OCI-LY3 (cell line): ENCODE measurements at regions not wholly inside any gene's neighbourhood (a gene's known extent, or its start where the extent isn't known, plus 50 kb on each side); places are given as distances from the start of the nearest gene placed in this dataset.

Experiments used
- H2AFZ ChIP-seq: fragments of 200-600, 300-600 bp; shearing (Covaris generic); 2 replicates; pipeline ENCODE4 v1.6.0; 2014; ENCODE audit warnings: antibody characterized with exemption, low read depth, low read length
- H3K27ac ChIP-seq: fragments of 200-600, 300-600 bp; sonication (generic); 2 replicates; pipeline ENCODE4 v1.5.1; 2014; ENCODE audit warnings: mild to moderate bottlenecking, low read length, moderate library complexity, mixed read lengths
- H3K27me3 ChIP-seq: fragments of 200-600, 300-600 bp; sonication (generic); 2 replicates; pipeline ENCODE4 v1.6.1; 2014; ENCODE audit warnings: low read depth, low read length, mixed read lengths
- H3K36me3 ChIP-seq: fragments of 200-600, 300-600 bp; sonication (generic); replicated peaks from 2 replicates; pipeline ENCODE3; 2014; ENCODE audit warnings: low read depth, low read length, mixed read lengths
- H3K4me1 ChIP-seq: fragments of 300-600, 200-600 bp; sonication (generic); 2 replicates; pipeline ENCODE4 v1.6.1; 2014; ENCODE audit warnings: low read length, mixed read lengths
- H3K4me2 ChIP-seq: fragments of 200-600, 300-600 bp; sonication (generic); 2 replicates; pipeline ENCODE4 v1.6.1; 2014; ENCODE audit warnings: low read length, mixed read lengths
- H3K4me3 ChIP-seq: fragments of 300-600, 200-600 bp; sonication (generic); 2 replicates; pipeline ENCODE4 v1.5.1; 2014; ENCODE audit warnings: antibody characterized with exemption, mild to moderate bottlenecking, low read length, moderate library complexity
- H3K79me2 ChIP-seq: fragments of 300-600, 200-600 bp; shearing (Covaris generic); 2 replicates; pipeline ENCODE4 v1.6.1; 2014; ENCODE audit warnings: mild to moderate bottlenecking, low read length, mixed read lengths
- H3K9ac ChIP-seq: fragments of 300-600, 200-600 bp; shearing (Covaris generic); 2 replicates; pipeline ENCODE4 v1.6.0; 2014; ENCODE audit warnings: mild to moderate bottlenecking, low read length, moderate library complexity
- H3K9me3 ChIP-seq: fragments of 200-600, 300-600 bp; shearing (Covaris generic); 2 replicates; pipeline ENCODE4 v1.6.1; 2014; ENCODE audit warnings: low read length, mixed read lengths; ENCODE audit not compliant: insufficient read depth
- H4K20me1 ChIP-seq: fragments of 200-600, 300-600 bp; sonication (generic); 2 replicates; pipeline ENCODE4 v1.6.1; 2016; ENCODE audit warnings: low read length, mixed read lengths; ENCODE audit not compliant: insufficient read depth
- EZH2phosphoT487 ChIP-seq: fragments of 200-600 bp; shearing (Covaris generic); IDR thresholded peaks from 2 replicates; pipeline ENCODE4 v1.6.1; 2018; ENCODE audit warnings: antibody characterized with exemption, mixed run types, low read depth
- TF ChIP-seq, protein P1 (sequence below): fragments of 200-600, 300-600 bp; sonication (generic); IDR thresholded peaks from 2 replicates; pipeline ENCODE4 v1.5.1; 2014; ENCODE audit warnings: antibody characterized with exemption, low read length, low read depth

DNA sequence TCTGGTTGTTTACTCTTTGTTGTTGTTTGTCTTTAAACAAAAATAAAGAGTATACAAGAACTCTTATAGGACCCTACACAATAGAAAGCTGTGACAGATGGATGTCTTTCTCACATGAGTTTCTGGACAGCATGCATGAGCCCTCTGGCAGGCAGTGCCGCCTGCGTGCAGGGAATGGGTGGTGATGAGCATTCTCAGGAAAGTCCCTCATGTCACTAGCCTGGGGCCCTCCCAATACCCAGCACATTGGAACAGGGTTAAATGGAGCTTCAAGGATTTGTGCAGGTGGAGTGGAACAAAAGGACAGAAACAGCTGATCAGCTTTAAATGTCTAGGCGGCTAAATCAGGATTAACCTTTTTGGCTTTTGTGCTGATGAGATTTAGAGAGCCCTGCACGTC, 181.0 kb upstream of the CD180 start:
- TF ChIP-seq EZH2phosphoT487, result no peak
- TF ChIP-seq, protein P1, sequence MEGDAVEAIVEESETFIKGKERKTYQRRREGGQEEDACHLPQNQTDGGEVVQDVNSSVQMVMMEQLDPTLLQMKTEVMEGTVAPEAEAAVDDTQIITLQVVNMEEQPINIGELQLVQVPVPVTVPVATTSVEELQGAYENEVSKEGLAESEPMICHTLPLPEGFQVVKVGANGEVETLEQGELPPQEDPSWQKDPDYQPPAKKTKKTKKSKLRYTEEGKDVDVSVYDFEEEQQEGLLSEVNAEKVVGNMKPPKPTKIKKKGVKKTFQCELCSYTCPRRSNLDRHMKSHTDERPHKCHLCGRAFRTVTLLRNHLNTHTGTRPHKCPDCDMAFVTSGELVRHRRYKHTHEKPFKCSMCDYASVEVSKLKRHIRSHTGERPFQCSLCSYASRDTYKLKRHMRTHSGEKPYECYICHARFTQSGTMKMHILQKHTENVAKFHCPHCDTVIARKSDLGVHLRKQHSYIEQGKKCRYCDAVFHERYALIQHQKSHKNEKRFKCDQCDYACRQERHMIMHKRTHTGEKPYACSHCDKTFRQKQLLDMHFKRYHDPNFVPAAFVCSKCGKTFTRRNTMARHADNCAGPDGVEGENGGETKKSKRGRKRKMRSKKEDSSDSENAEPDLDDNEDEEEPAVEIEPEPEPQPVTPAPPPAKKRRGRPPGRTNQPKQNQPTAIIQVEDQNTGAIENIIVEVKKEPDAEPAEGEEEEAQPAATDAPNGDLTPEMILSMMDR, result no peak
- no peaks in the 10 kb centered on the region for H3K9me3 ChIP-seq

DNA sequence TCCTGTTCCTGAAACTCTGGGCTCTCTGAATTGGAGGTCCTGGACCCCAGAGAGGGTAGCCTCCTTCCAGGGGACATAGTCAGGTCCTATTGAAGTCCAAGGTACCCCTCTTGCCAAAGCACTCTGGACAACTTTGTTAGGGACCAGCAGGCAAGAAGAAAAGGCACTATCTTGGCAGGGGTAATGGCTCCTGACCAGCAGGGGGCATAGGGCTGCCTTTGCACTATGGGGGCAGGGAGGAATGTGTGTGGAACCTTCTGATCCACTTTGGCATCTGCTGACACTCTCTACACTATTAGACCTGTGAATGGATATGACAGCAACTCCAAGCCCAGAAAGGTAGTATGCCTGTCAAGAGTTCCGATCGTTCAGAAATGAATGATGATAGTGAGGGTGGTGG, 179.0 kb upstream of the CD180 start:
- Histone ChIP-seq H3K4me3 (no peak overlapping the region), H3K4me1 (no peaks in the 10 kb centered on the region), H3K4me2 (no peak overlapping the region), H4K20me1 (no peaks in the 10 kb centered on the region), H3K27ac (no peak overlapping the region), H3K27me3 (no peaks in the 10 kb centered on the region), H2AFZ (no peak overlapping the region), H3K36me3 (no peaks in the 10 kb centered on the region), H3K9me3 (no peaks in the 10 kb centered on the region), H3K79me2 (no peaks in the 10 kb centered on the region), H3K9ac (no peak overlapping the region)
- TF ChIP-seq, protein P1, result no peak
- no peak for TF ChIP-seq EZH2phosphoT487

More for the DNA sequence above, 181.0 kb upstream of the CD180 start:
- no peaks in the 10 kb centered on the region for H3K79me2 ChIP-seq
- no peak overlapping the region for H2AFZ ChIP-seq
- H3K4me2 ChIP-seq, result no peak overlapping the region
- no peaks in the 10 kb centered on the region for H3K27me3 ChIP-seq
- H4K20me1 ChIP-seq, result no peaks in the 10 kb centered on the region
- H3K4me1 ChIP-seq, result no peaks in the 10 kb centered on the region
- no peak overlapping the region for H3K9ac ChIP-seq
- no peak overlapping the region for H3K27ac ChIP-seq
- no peaks in the 10 kb centered on the region for H3K36me3 ChIP-seq
- H3K4me3 ChIP-seq, result no peak overlapping the region

- Histone ChIP-seq H2AFZ (no peak overlapping the region), H3K9me3 (no peaks in the 10 kb centered on the region), H3K36me3 (no peaks in the 10 kb centered on the region), H3K27me3 (no peaks in the 10 kb centered on the region), H3K79me2 (no peaks in the 10 kb centered on the region), H3K4me3 (no peak overlapping the region), H3K4me2 (no peak overlapping the region), H3K27ac (no peak overlapping the region), H4K20me1 (no peaks in the 10 kb centered on the region), H3K9ac (no peak overlapping the region), H3K4me1 (no peaks in the 10 kb centered on the region)
- TF ChIP-seq, protein P1, result no peak
- TF ChIP-seq EZH2phosphoT487, result no peak
Observed at GRCh38 chr5:67374378-67374777, 177.8 kb upstream of the CD180 start.

- H2AFZ ChIP-seq, result no peak overlapping the region
- no peak overlapping the region for H3K4me3 ChIP-seq
- H3K79me2 ChIP-seq, result no peaks in the 10 kb centered on the region
- H3K4me1 ChIP-seq, result no peaks in the 10 kb centered on the region
- no peak overlapping the region for H3K27ac ChIP-seq
- no peaks in the 10 kb centered on the region for H3K9me3 ChIP-seq
- H3K4me2 ChIP-seq, result no peak overlapping the region
- no peaks in the 10 kb centered on the region for H4K20me1 ChIP-seq
- no peaks in the 10 kb centered on the region for H3K27me3 ChIP-seq
- no peak for TF ChIP-seq EZH2phosphoT487
- TF ChIP-seq, protein P1, result no peak
- H3K36me3 ChIP-seq, result no peaks in the 10 kb centered on the region
- no peak overlapping the region for H3K9ac ChIP-seq
Observed at GRCh38 chr5:67373518-67373917, 176.9 kb upstream of the CD180 start.
